Suprapubic skin (tissue), 4 donors: ENCODE measurements at regions not wholly inside any gene's neighbourhood (a gene's known extent, or its start where the extent isn't known, plus 50 kb on each side); places are given as distances from the start of the nearest gene placed in this dataset.
A peak's percentile ranks its signal among the peaks of the same experiment; 100 is the strongest.

Source experiments
- DNase-seq, 2 donors: peaks; one replicate each; pipeline ENCODE4 v3.0.0-alpha.2; 2019; ENCODE audit warnings: low spot score in 2 of 2
- H3K27ac ChIP-seq: fragments of 200-600 bp; sonication (generic); one replicate; pipeline ENCODE4 v1.5.1; 2019
- H3K27me3 ChIP-seq: fragments of 200-600 bp; sonication (generic); one replicate; pipeline ENCODE4 v1.5.1; 2019
- H3K36me3 ChIP-seq: fragments of 200-600 bp; sonication (generic); one replicate; pipeline ENCODE4 v1.5.1; 2019
- H3K4me1 ChIP-seq: fragments of 200-600 bp; sonication (generic); one replicate; pipeline ENCODE4 v1.5.1; 2019
- H3K4me3 ChIP-seq: fragments of 200-600 bp; sonication (generic); one replicate; pipeline ENCODE4 v1.5.1; 2019; ENCODE audit warnings: mild to moderate bottlenecking
- H3K9me3 ChIP-seq: fragments of 200-600 bp; sonication (generic); one replicate; pipeline ENCODE4 v1.5.1; 2019
- EP300 ChIP-seq: sonication (generic); formaldehyde crosslinking; IDR thresholded peaks from one replicate; pipeline ENCODE4 v1.6.1; 2017; ENCODE audit warnings: antibody characterized with exemption
- POLR2A ChIP-seq, 2 donors: fragments of 450-650 bp; IDR thresholded peaks; one replicate each; pipeline ENCODE4 v1.6.1; 2017; ENCODE audit warnings: antibody characterized with exemption in 2 of 2, mild to moderate bottlenecking in 2 of 2, moderate library complexity in 2 of 2
- POLR2AphosphoS5 ChIP-seq, 3 donors: sonication (generic); formaldehyde crosslinking; IDR thresholded peaks; one replicate each; pipeline ENCODE4 v1.6.1; 2017; ENCODE audit warnings: antibody characterized with exemption in 3 of 3
- whole genome bisulfite sequencing: methylation state at CpG from one replicate; pipeline ENCODE4 v1.1.5; 2018; 5-methylcytosine and 5-hydroxymethylcytosine counted together
- TF ChIP-seq, protein P1 (sequence below), 2 donors: fragments of 200-600 bp in 1 of 2; fragments of 450-650 bp in 1 of 2; sonication (generic) in 1 of 2; IDR thresholded peaks; one replicate each; pipeline ENCODE4 v1.5.1; 2016 to 2019; ENCODE audit warnings: antibody characterized with exemption in 2 of 2, mild to moderate bottlenecking in 1 of 2, moderate library complexity in 1 of 2

GRCh38 chr20:53829255-53829723, 235.7 kb upstream of the ZNF217 start:
- peaks cover 44% of the 10 kb centered on the region for H3K4me1 ChIP-seq
- WGBS: 9% methylated on average over 8 of the region's 8 CpGs
- H3K27me3 ChIP-seq: no peaks in the 10 kb centered on the region
- peak overlapping the region; percentile 96 for H3K27ac ChIP-seq
- no peaks in the 10 kb centered on the region for H3K36me3 ChIP-seq
- H3K9me3 ChIP-seq: no peaks in the 10 kb centered on the region
- no peak for DNase-seq
- peak overlapping the region; percentile 39 for H3K4me3 ChIP-seq
- peak in 1 of 2 donors; percentile 55 for TF ChIP-seq POLR2A (IDR thresholded peaks at IDR 0.05)
- TF ChIP-seq, protein P1, sequence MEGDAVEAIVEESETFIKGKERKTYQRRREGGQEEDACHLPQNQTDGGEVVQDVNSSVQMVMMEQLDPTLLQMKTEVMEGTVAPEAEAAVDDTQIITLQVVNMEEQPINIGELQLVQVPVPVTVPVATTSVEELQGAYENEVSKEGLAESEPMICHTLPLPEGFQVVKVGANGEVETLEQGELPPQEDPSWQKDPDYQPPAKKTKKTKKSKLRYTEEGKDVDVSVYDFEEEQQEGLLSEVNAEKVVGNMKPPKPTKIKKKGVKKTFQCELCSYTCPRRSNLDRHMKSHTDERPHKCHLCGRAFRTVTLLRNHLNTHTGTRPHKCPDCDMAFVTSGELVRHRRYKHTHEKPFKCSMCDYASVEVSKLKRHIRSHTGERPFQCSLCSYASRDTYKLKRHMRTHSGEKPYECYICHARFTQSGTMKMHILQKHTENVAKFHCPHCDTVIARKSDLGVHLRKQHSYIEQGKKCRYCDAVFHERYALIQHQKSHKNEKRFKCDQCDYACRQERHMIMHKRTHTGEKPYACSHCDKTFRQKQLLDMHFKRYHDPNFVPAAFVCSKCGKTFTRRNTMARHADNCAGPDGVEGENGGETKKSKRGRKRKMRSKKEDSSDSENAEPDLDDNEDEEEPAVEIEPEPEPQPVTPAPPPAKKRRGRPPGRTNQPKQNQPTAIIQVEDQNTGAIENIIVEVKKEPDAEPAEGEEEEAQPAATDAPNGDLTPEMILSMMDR (IDR thresholded peaks at IDR 0.05): no peak
- peak in 1 of 3 donors; percentile 14 for TF ChIP-seq POLR2AphosphoS5 (IDR thresholded peaks at IDR 0.05)

- TF ChIP-seq, protein P1 (IDR thresholded peaks at IDR 0.05): no peak
- no peak for TF ChIP-seq EP300
- no peak for TF ChIP-seq POLR2AphosphoS5 (IDR thresholded peaks at IDR 0.05)
- TF ChIP-seq POLR2A (IDR thresholded peaks at IDR 0.05): no peak
- Histone ChIP-seq H3K4me1 (peaks cover 41% of the 10 kb centered on the region), H3K4me3 (peak overlapping the region; percentile 39), H3K9me3 (no peaks in the 10 kb centered on the region), H3K36me3 (no peaks in the 10 kb centered on the region), H3K27ac (peak overlapping the region; percentile 96), H3K27me3 (no peaks in the 10 kb centered on the region)
- DNase-seq: no peak
- 2% methylated on average over 6 of the region's 6 CpGs for WGBS
These were observed 235.1 kb upstream of the ZNF217 start for GRCh38 chr20:53828682-53829254.

DNA sequence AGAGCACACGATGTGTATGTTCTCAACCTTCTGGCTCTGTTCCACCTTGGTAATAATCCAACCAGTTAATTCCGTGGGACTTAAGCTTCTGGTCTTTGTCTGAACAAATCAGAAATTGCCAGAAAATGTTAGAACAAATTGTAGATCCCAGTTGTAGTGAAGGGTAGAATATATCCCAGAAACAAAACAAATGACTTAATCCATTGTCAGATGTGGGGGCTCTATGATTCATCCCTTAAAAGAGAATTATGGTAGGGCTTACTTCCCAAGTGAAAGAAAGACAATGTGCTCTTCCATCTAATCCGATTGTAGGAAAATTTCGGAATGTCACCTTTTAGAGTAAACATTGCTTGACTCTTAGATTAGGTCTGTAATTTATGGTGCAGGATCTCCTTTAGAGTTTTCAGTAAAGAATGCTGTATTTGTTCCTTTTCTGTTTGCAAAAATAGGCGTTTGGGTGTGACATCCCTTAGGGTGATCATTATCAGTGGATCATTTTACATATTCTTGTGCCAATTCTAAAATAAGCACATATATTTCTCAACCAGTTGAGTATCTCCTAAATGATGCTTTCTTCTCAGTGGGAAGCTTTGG, 234.5 kb upstream of the ZNF217 start:
- TF ChIP-seq POLR2AphosphoS5 (IDR thresholded peaks at IDR 0.05): peak in 1 of 3 donors; percentile 53
- TF ChIP-seq, protein P1 (IDR thresholded peaks at IDR 0.05): no peak
- peaks cover 41% of the 10 kb centered on the region for H3K4me1 ChIP-seq
- no peaks in the 10 kb centered on the region for H3K27me3 ChIP-seq
- WGBS: 12% methylated on average over 5 of the region's 5 CpGs
- peak overlapping the region; percentile 96 for H3K27ac ChIP-seq
- no peaks in the 10 kb centered on the region for H3K36me3 ChIP-seq
- H3K9me3 ChIP-seq: no peaks in the 10 kb centered on the region
- no peak for DNase-seq
- peak overlapping the region; percentile 39 for H3K4me3 ChIP-seq

DNA sequence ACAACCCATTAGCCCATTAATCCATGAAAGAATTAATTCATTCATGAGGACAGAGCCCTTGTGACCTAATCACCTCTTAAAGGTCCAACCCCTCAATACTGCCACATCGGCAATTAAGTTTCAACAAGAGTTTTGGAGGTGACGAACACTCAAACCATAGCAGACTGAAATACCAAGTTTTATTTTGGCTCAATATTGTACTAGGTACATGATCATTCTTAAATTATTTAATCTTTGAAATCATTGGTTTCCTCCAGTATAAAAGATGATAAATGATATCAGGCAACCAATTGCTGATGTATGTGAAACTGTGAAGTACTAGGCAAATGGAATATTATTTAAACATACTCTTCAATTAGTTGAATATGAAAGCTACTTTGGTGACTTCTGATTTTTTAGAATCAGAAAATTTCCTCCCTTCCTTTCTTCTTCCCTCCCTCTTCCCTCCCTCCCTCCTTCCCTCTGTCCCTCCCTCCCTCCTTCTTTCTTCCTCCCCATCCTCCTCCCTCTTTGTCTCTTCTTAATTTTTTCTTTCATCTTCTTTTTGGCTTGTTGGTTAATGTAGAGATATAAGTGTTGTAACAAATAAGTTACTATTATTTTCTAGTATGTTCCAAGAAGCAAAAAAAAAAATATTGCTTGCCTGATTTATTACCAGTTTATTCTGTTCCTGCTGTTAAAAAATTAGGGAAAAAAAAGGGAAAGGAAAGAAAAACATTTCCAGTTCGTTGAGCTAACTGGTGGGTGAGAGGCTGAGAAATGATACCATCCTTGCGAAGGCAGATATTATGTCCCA, 233.9 kb upstream of the ZNF217 start:
- Histone ChIP-seq H3K27me3 (no peaks in the 10 kb centered on the region), H3K4me1 (peaks cover 41% of the 10 kb centered on the region), H3K27ac (peak overlapping the region; percentile 96), H3K4me3 (peak overlapping the region; percentile 39), H3K36me3 (no peaks in the 10 kb centered on the region), H3K9me3 (no peaks in the 10 kb centered on the region)
- DNase-seq: no peak
- TF ChIP-seq POLR2A (IDR thresholded peaks at IDR 0.05) (no peak), POLR2AphosphoS5 (IDR thresholded peaks at IDR 0.05) (peak in 1 of 3 donors; percentile 28)
- 52% methylated on average over 4 of the region's 4 CpGs for WGBS

DNA sequence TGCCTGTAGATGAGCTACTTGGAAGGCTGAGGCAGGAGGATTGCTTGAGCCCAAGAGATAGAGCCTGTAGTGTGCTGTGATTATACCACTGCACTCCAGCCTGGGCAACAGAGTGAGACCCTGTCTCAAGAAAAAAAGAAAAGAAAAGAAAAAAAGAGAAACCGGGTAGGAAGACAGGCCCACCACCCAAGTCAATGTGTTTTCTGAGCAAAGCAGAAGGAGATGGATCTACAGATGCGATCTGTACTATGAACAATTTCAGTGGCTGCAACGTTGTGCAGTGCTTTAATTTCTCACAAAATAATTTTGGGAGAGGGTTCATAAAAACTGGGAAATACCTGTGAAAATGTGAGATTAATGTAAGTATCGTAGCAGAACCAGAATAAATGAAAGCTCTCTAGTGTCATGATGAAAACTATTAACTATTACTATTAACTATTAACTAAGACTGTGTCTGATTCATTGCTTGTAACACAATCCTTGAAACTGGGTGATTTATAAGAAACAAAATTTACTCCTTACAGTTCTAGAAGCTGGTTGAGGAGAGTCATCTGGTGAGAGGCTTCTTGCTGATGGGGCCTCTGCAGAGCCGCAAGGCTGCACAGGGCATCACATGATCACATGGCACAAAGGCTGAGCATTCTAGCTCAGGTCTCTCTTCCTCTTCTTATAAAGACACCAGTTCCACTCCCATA, 233.1 kb upstream of the ZNF217 start:
- TF ChIP-seq POLR2AphosphoS5 (IDR thresholded peaks at IDR 0.05): no peak
- TF ChIP-seq, protein P1 (IDR thresholded peaks at IDR 0.05): no peak
- TF ChIP-seq EP300: no peak
- TF ChIP-seq POLR2A (IDR thresholded peaks at IDR 0.05): no peak
- Histone ChIP-seq H3K27me3 (no peaks in the 10 kb centered on the region), H3K9me3 (no peaks in the 10 kb centered on the region), H3K4me3 (no peak overlapping the region), H3K36me3 (no peaks in the 10 kb centered on the region), H3K4me1 (peaks cover 41% of the 10 kb centered on the region), H3K27ac (peak overlapping the region; percentile 96)
- 90% methylated on average over 5 of the region's 5 CpGs for WGBS
- DNase-seq: no peak
